Sigmoid colon (tissue), 6 donors: ENCODE measurements at regions not wholly inside any gene's neighbourhood (a gene's known extent, or its start where the extent isn't known, plus 50 kb on each side); places are given as distances from the start of the nearest gene placed in this dataset.

Experiments used
- DNase-seq: peaks from one replicate; pipeline ENCODE4 v3.0.0-alpha.2; 2019
- H3K27ac ChIP-seq, 4 donors: fragments of 200-600 bp; sonication (generic); one replicate each; pipeline ENCODE4 v1.5.1; 2016 to 2019; ENCODE audit warnings: mild to moderate bottlenecking in 1 of 4
- H3K27me3 ChIP-seq, 3 donors: fragments of 200-600 bp; sonication (generic); one replicate each; pipeline ENCODE4 v1.5.1; 2019; ENCODE audit warnings: mild to moderate bottlenecking in 1 of 3
- H3K36me3 ChIP-seq, 4 donors: fragments of 200-600 bp; sonication (generic); one replicate each; pipeline ENCODE4 v1.5.1; 2016 to 2019
- H3K4me1 ChIP-seq, 4 donors: fragments of 200-600 bp; sonication (generic); one replicate each; pipeline ENCODE4 v1.5.1; 2017 to 2019
- H3K4me3 ChIP-seq, 4 donors: fragments of 200-600 bp; sonication (generic); one replicate each; pipeline ENCODE4 v1.5.1; 2017 to 2019; ENCODE audit warnings: mild to moderate bottlenecking in 2 of 4, moderate library complexity in 1 of 4
- H3K9me3 ChIP-seq, 4 donors: fragments of 200-600 bp in 3 of 4; sonication (generic) in 3 of 4; one replicate each; pipeline versions ENCODE4 v1.5.1 to v1.6.1; 2013 to 2019
- CTCF ChIP-seq, 4 experiments: fragments of 450-650 bp in 3 of 4; fragments of 200-600 bp in 1 of 4; IDR thresholded peaks; one replicate each; pipeline ENCODE4 v1.5.1; 2016 to 2019; ENCODE audit warnings: antibody characterized with exemption in 4 of 4, mild to moderate bottlenecking in 3 of 4, moderate library complexity in 2 of 4
- EP300 ChIP-seq, 4 donors: sonication (generic); formaldehyde crosslinking; IDR thresholded peaks; one replicate each; pipeline ENCODE4 v1.6.1; 2017; ENCODE audit warnings: antibody characterized with exemption in 4 of 4
- POLR2A ChIP-seq, 2 donors: fragments of 450-650 bp; IDR thresholded peaks; one replicate each; pipeline ENCODE4 v1.6.1; 2016; ENCODE audit warnings: antibody characterized with exemption in 2 of 2, mild to moderate bottlenecking in 2 of 2, moderate library complexity in 2 of 2
- POLR2AphosphoS5 ChIP-seq, 4 donors: sonication (generic); formaldehyde crosslinking; IDR thresholded peaks; one replicate each; pipeline ENCODE4 v1.6.1; 2017; ENCODE audit warnings: antibody characterized with exemption in 4 of 4
- WGBS, 2 donors: extraction: QIAGEN DNeasy Blood & Tissue Kit; methylation state at CpG; one replicate each; pipeline ENCODE4 v1.1.7; 2013; 5-methylcytosine and 5-hydroxymethylcytosine counted together
- intact Hi-C: fragments of 100-400 bp; cut with DNase I; formaldehyde crosslinking; loops from one replicate; pipeline ENCODE4 v1.15.1; 2023
- donor health status: healthy with polysubstance abuse.
- donor health status: healthy.

GRCh38 chr13:83958531-83958930, 76.3 kb upstream of the SLITRK1 start:
- Histone ChIP-seq H3K27ac (no peak overlapping the region), H3K4me1 (no peaks in the 10 kb centered on the region), H3K36me3 (no peaks in the 10 kb centered on the region), H3K27me3 (no peaks in the 10 kb centered on the region), H3K4me3 (no peak overlapping the region), H3K9me3 (no peaks in the 10 kb centered on the region)
- WGBS, 2 donors, result 84 to 92% methylated on average over 1 of the region's 1 CpG
- intact Hi-C loops, result no loop called here
- no peak for DNase-seq
- TF ChIP-seq POLR2AphosphoS5 (IDR thresholded peaks at IDR 0.05) (no peak), EP300 (IDR thresholded peaks at IDR 0.05) (no peak), POLR2A (IDR thresholded peaks at IDR 0.05) (no peak), CTCF (IDR thresholded peaks at IDR 0.05) (no peak)

GRCh38 chr13:83955011-83955410, 72.7 kb upstream of the SLITRK1 start:
- 98 to 99% methylated on average over 3 of the region's 3 CpGs for WGBS, 2 donors
- Histone ChIP-seq H3K4me1 (no peaks in the 10 kb centered on the region), H3K9me3 (no peaks in the 10 kb centered on the region), H3K27me3 (no peaks in the 10 kb centered on the region), H3K4me3 (no peak overlapping the region), H3K27ac (no peak overlapping the region), H3K36me3 (no peaks in the 10 kb centered on the region)
- DNase-seq, result no peak
- TF ChIP-seq EP300 (IDR thresholded peaks at IDR 0.05) (no peak), POLR2A (IDR thresholded peaks at IDR 0.05) (no peak), POLR2AphosphoS5 (IDR thresholded peaks at IDR 0.05) (no peak), CTCF (IDR thresholded peaks at IDR 0.05) (no peak)
- intact Hi-C loops, result no loop called here

GRCh38 chr13:83953916-83954315, 71.6 kb upstream of the SLITRK1 start:
- intact Hi-C loops, result no loop called here
- Histone ChIP-seq H3K9me3 (no peaks in the 10 kb centered on the region), H3K27me3 (no peaks in the 10 kb centered on the region), H3K4me3 (no peak overlapping the region), H3K4me1 (no peaks in the 10 kb centered on the region), H3K27ac (no peak overlapping the region), H3K36me3 (no peaks in the 10 kb centered on the region)
- DNase-seq, result no peak
- TF ChIP-seq POLR2A (IDR thresholded peaks at IDR 0.05), result no peak
- no peak for TF ChIP-seq CTCF (IDR thresholded peaks at IDR 0.05)
- TF ChIP-seq POLR2AphosphoS5 (IDR thresholded peaks at IDR 0.05), result no peak
- no peak for TF ChIP-seq EP300 (IDR thresholded peaks at IDR 0.05)
- 93 to 96% methylated on average over 2 of the region's 2 CpGs for WGBS, 2 donors

- Histone ChIP-seq H3K9me3 (no peaks in the 10 kb centered on the region), H3K36me3 (no peaks in the 10 kb centered on the region), H3K4me3 (no peak overlapping the region), H3K27me3 (no peaks in the 10 kb centered on the region), H3K4me1 (no peaks in the 10 kb centered on the region), H3K27ac (no peak overlapping the region)
- intact Hi-C loops, result no loop called here
- no peak for DNase-seq
- WGBS, 2 donors, result 36 to 43% methylated on average over 1 of the region's 1 CpG
- TF ChIP-seq POLR2A (IDR thresholded peaks at IDR 0.05) (no peak), EP300 (IDR thresholded peaks at IDR 0.05) (no peak), CTCF (IDR thresholded peaks at IDR 0.05) (no peak), POLR2AphosphoS5 (IDR thresholded peaks at IDR 0.05) (no peak)
Measured at GRCh38 chr13:83950293-83950692, 68.0 kb upstream of the SLITRK1 start.

GRCh38 chr13:83943530-83944279, 61.4 kb upstream of the SLITRK1 start:
- no peak for TF ChIP-seq POLR2AphosphoS5 (IDR thresholded peaks at IDR 0.05)
- TF ChIP-seq EP300 (IDR thresholded peaks at IDR 0.05), result no peak
- TF ChIP-seq CTCF (IDR thresholded peaks at IDR 0.05), result no peak
- no peak for TF ChIP-seq POLR2A (IDR thresholded peaks at IDR 0.05)
- H3K27ac ChIP-seq, result no peak overlapping the region
- no peaks in the 10 kb centered on the region for H3K36me3 ChIP-seq
- H3K9me3 ChIP-seq, result no peaks in the 10 kb centered on the region
- no peak overlapping the region for H3K4me3 ChIP-seq
- intact Hi-C loops, result no loop called here
- WGBS, 2 donors, result 48 to 72% methylated on average over 6 of the region's 6 CpGs
- H3K4me1 ChIP-seq, result no peaks in the 10 kb centered on the region
- H3K27me3 ChIP-seq, result no peaks in the 10 kb centered on the region
- DNase-seq, result no peak
